Activated CD8-positive, alpha-beta T cell treated with anti-CD3 and anti-CD28 coated beads, Interleukin-2, amount 10 ng/mL, durations not matched to agents 7 days and 5 days (primary cell): ENCODE measurements at regions not wholly inside any gene's neighbourhood (a gene's known extent, or its start where the extent isn't known, plus 50 kb on each side); places are given as distances from the start of the nearest gene placed in this dataset.

Experiments used
- ATAC-seq: fragments of 150-1000 bp; cut with Tn5 transposase; one replicate; pipeline ENCODE4 v1.10.0; 2021; ENCODE audit warnings: moderate library complexity
- CTCF ChIA-PET: fragments of 350-600 bp; sonication (Branson Sonifier 250); formaldehyde crosslinking; loops from one replicate; lab custom pipeline; 2021; ENCODE audit warnings: antibody characterized with exemption; lab: Charles Lee
- POLR2A ChIA-PET: fragments of 350-600 bp; sonication (Branson Sonifier 250); formaldehyde crosslinking; loops from one replicate; lab custom pipeline; 2021; ENCODE audit warnings: antibody characterized with exemption; lab: Charles Lee
- DNase-seq: peaks from one replicate; pipeline ENCODE4 v3.0.0-alpha.2; 2020
- H3K27ac Mint-ChIP-seq: one replicate; pipeline ENCODE4 v1.8.0; 2021; ENCODE audit warnings: mild to moderate bottlenecking, mixed read lengths
- H3K27me3 Mint-ChIP-seq: one replicate; pipeline ENCODE4 v1.8.0; 2021; ENCODE audit warnings: low read depth, mixed read lengths
- H3K36me3 Mint-ChIP-seq: one replicate; pipeline ENCODE4 v1.8.0; 2021; ENCODE audit warnings: low read depth, mixed read lengths
- H3K4me1 Mint-ChIP-seq: one replicate; pipeline ENCODE4 v1.8.0; 2021; ENCODE audit warnings: low read depth, mixed read lengths
- H3K4me3 Mint-ChIP-seq: one replicate; pipeline ENCODE4 v1.8.0; 2021; ENCODE audit warnings: mild to moderate bottlenecking, mixed read lengths
- H3K9me3 Mint-ChIP-seq: one replicate; pipeline ENCODE4 v1.8.0; 2022; ENCODE audit warnings: mixed read lengths; ENCODE audit not compliant: insufficient read depth

- Mint-ChIP-seq H3K27ac (no peak overlapping the region), H3K4me1 (no peaks in the 10 kb centered on the region), H3K4me3 (no peak overlapping the region), H3K36me3 (no peaks in the 10 kb centered on the region), H3K27me3 (no peaks in the 10 kb centered on the region), H3K9me3 (peaks cover 8% of the 10 kb centered on the region)
- POLR2A ChIA-PET = no interaction called here
- ATAC-seq (no peak), DNase-seq (no peak)
- CTCF ChIA-PET = no interaction called here
Observed at GRCh38 chr13:34513526-34513925, 428.5 kb upstream of the NBEA start.

- no peak for DNase-seq
Observed at GRCh38 chr13:34515201-34515600, 426.9 kb upstream of the NBEA start.

GRCh38 chr13:34521171-34521570 is 420.9 kb upstream of the NBEA start:
- H3K27ac Mint-ChIP-seq = no peak overlapping the region
- no peaks in the 10 kb centered on the region for H3K4me1 Mint-ChIP-seq
- ATAC-seq (no peak), DNase-seq (no peak)
- no peaks in the 10 kb centered on the region for H3K36me3 Mint-ChIP-seq
- no peak overlapping the region for H3K4me3 Mint-ChIP-seq
- H3K9me3 Mint-ChIP-seq = no peaks in the 10 kb centered on the region
- no peaks in the 10 kb centered on the region for H3K27me3 Mint-ChIP-seq
- ChIA-PET POLR2A (no interaction called here), CTCF (no interaction called here)

More at GRCh38 chr13:34515201-34515600, 426.9 kb upstream of the NBEA start:
- no peaks in the 10 kb centered on the region for H3K27me3 Mint-ChIP-seq
- peaks cover 6% of the 10 kb centered on the region for H3K9me3 Mint-ChIP-seq
- H3K4me1 Mint-ChIP-seq = no peaks in the 10 kb centered on the region
- CTCF ChIA-PET = no interaction called here
- POLR2A ChIA-PET = no interaction called here
- no peak for ATAC-seq
- H3K36me3 Mint-ChIP-seq = no peaks in the 10 kb centered on the region
- no peak overlapping the region for H3K27ac Mint-ChIP-seq
- no peak overlapping the region for H3K4me3 Mint-ChIP-seq

GRCh38 chr13:34522808-34523207 is 419.3 kb upstream of the NBEA start:
- no peaks in the 10 kb centered on the region for H3K36me3 Mint-ChIP-seq
- no peak overlapping the region for H3K4me3 Mint-ChIP-seq
- H3K4me1 Mint-ChIP-seq = no peaks in the 10 kb centered on the region
- no peaks in the 10 kb centered on the region for H3K27me3 Mint-ChIP-seq
- no peak overlapping the region for H3K27ac Mint-ChIP-seq
- no peaks in the 10 kb centered on the region for H3K9me3 Mint-ChIP-seq
- POLR2A ChIA-PET = no interaction called here
- ATAC-seq (no peak), DNase-seq (no peak)
- CTCF ChIA-PET = no interaction called here

- POLR2A ChIA-PET = no interaction called here
- ATAC-seq (no peak), DNase-seq (no peak)
- Mint-ChIP-seq H3K4me3 (no peak overlapping the region), H3K27me3 (no peaks in the 10 kb centered on the region), H3K4me1 (no peaks in the 10 kb centered on the region), H3K27ac (no peak overlapping the region), H3K36me3 (no peaks in the 10 kb centered on the region), H3K9me3 (no peaks in the 10 kb centered on the region)
- CTCF ChIA-PET = no interaction called here
Observed at GRCh38 chr13:34523406-34523805, 418.7 kb upstream of the NBEA start.

- Mint-ChIP-seq H3K36me3 (no peaks in the 10 kb centered on the region), H3K27ac (no peak overlapping the region), H3K4me3 (no peak overlapping the region), H3K4me1 (no peaks in the 10 kb centered on the region), H3K9me3 (peaks cover 5% of the 10 kb centered on the region), H3K27me3 (no peaks in the 10 kb centered on the region)
- no peak for ATAC-seq
- POLR2A ChIA-PET = no interaction called here
- CTCF ChIA-PET = no interaction called here
- no peak for DNase-seq
Observed at GRCh38 chr13:34533941-34534340, 408.1 kb upstream of the NBEA start.

GRCh38 chr13:34542321-34542720 is 399.7 kb upstream of the NBEA start:
- no peaks in the 10 kb centered on the region for H3K36me3 Mint-ChIP-seq
- no peak overlapping the region for H3K27ac Mint-ChIP-seq
- CTCF ChIA-PET = no interaction called here
- no peak overlapping the region for H3K4me3 Mint-ChIP-seq
- H3K27me3 Mint-ChIP-seq = no peaks in the 10 kb centered on the region
- H3K9me3 Mint-ChIP-seq = no peaks in the 10 kb centered on the region
- POLR2A ChIA-PET = no interaction called here
- no peaks in the 10 kb centered on the region for H3K4me1 Mint-ChIP-seq
- DNase-seq = no peak
- ATAC-seq = no peak

- no peak overlapping the region for H3K27ac Mint-ChIP-seq
- no peak overlapping the region for H3K4me3 Mint-ChIP-seq
- ATAC-seq (no peak), DNase-seq (no peak)
- H3K27me3 Mint-ChIP-seq = no peaks in the 10 kb centered on the region
- no peaks in the 10 kb centered on the region for H3K36me3 Mint-ChIP-seq
- CTCF ChIA-PET = no interaction called here
- no peaks in the 10 kb centered on the region for H3K4me1 Mint-ChIP-seq
- POLR2A ChIA-PET = no interaction called here
- H3K9me3 Mint-ChIP-seq = no peaks in the 10 kb centered on the region
Observed at GRCh38 chr13:34543836-34544235, 398.2 kb upstream of the NBEA start.

GRCh38 chr13:34545461-34545860 is 396.6 kb upstream of the NBEA start:
- CTCF ChIA-PET = no interaction called here
- POLR2A ChIA-PET = no interaction called here
- Mint-ChIP-seq H3K9me3 (no peaks in the 10 kb centered on the region), H3K4me1 (no peaks in the 10 kb centered on the region), H3K36me3 (no peaks in the 10 kb centered on the region), H3K27me3 (no peaks in the 10 kb centered on the region), H3K27ac (no peak overlapping the region), H3K4me3 (no peak overlapping the region)
- ATAC-seq = no peak
- no peak for DNase-seq

- ChIA-PET POLR2A (no interaction called here), CTCF (no interaction called here)
- H3K9me3 Mint-ChIP-seq = no peaks in the 10 kb centered on the region
- H3K4me3 Mint-ChIP-seq = no peak overlapping the region
- no peak overlapping the region for H3K27ac Mint-ChIP-seq
- H3K36me3 Mint-ChIP-seq = no peaks in the 10 kb centered on the region
- H3K4me1 Mint-ChIP-seq = no peaks in the 10 kb centered on the region
- ATAC-seq (no peak), DNase-seq (no peak)
- H3K27me3 Mint-ChIP-seq = no peaks in the 10 kb centered on the region
Observed at GRCh38 chr13:34546344-34547250, 395.5 kb upstream of the NBEA start.

- Mint-ChIP-seq H3K36me3 (no peaks in the 10 kb centered on the region), H3K9me3 (no peaks in the 10 kb centered on the region)
Observed at GRCh38 chr13:34547929-34548328, 394.1 kb upstream of the NBEA start.

GRCh38 chr13:34553376-34553775 is 388.7 kb upstream of the NBEA start:
- ATAC-seq (no peak), DNase-seq (no peak)
- H3K9me3 Mint-ChIP-seq = peaks cover 3% of the 10 kb centered on the region
- no peak overlapping the region for H3K27ac Mint-ChIP-seq
- no peaks in the 10 kb centered on the region for H3K4me1 Mint-ChIP-seq
- no peaks in the 10 kb centered on the region for H3K36me3 Mint-ChIP-seq
- CTCF ChIA-PET = no interaction called here
- H3K4me3 Mint-ChIP-seq = no peak overlapping the region
- POLR2A ChIA-PET = no interaction called here
- H3K27me3 Mint-ChIP-seq = no peaks in the 10 kb centered on the region

More at GRCh38 chr13:34547929-34548328, 394.1 kb upstream of the NBEA start:
- no peaks in the 10 kb centered on the region for H3K4me1 Mint-ChIP-seq
- no peaks in the 10 kb centered on the region for H3K27me3 Mint-ChIP-seq
- CTCF ChIA-PET = interaction anchor here (0.6 kb wide), 1 partner anchor 1321 kb away, joined by 3 read pairs; no protein-coding TSS in a partner anchor
- no peak for DNase-seq
- H3K27ac Mint-ChIP-seq = no peak overlapping the region
- H3K4me3 Mint-ChIP-seq = no peak overlapping the region
- ATAC-seq = no peak
- POLR2A ChIA-PET = no interaction called here
